Peyer's patch (tissue), 4 donors: ENCODE measurements at regions not wholly inside any gene's neighbourhood (a gene's known extent, or its start where the extent isn't known, plus 50 kb on each side); places are given as distances from the start of the nearest gene placed in this dataset.

Source experiments
- DNase-seq, 3 donors: peaks; one replicate each; pipeline ENCODE4 v3.0.0-alpha.2; 2017 to 2019
- H3K27ac ChIP-seq, 4 donors: fragments of 200-600 bp; sonication (generic); one replicate each; pipeline ENCODE4 v1.5.1; 2016 to 2019
- H3K27me3 ChIP-seq, 2 donors: fragments of 200-600 bp; sonication (generic); one replicate each; pipeline ENCODE4 v1.5.1; 2019
- H3K36me3 ChIP-seq, 3 donors: fragments of 200-600 bp; sonication (generic); one replicate each; pipeline ENCODE4 v1.5.1; 2016 to 2019
- H3K4me1 ChIP-seq, 4 donors: fragments of 200-600 bp; sonication (generic); one replicate each; pipeline ENCODE4 v1.5.1; 2016 to 2019
- H3K4me3 ChIP-seq, 4 donors: fragments of 200-600 bp; sonication (generic); 1 replicate in 3 of 4; 2 replicates in 1 of 4; pipeline ENCODE4 v1.5.1; 2016 to 2019; ENCODE audit warnings: mild to moderate bottlenecking in 1 of 4
- H3K9me3 ChIP-seq, 4 donors: fragments of 200-600 bp; sonication (generic); one replicate each; pipeline ENCODE4 v1.5.1; 2016 to 2019; ENCODE audit warnings: mild to moderate bottlenecking in 1 of 4
- CTCF ChIP-seq, 6 experiments: fragments of 450-650 bp in 4 of 6; fragments of 200-600 bp in 2 of 6; sonication (generic) in 1 of 6; IDR thresholded peaks; one replicate each; pipeline ENCODE4 v1.5.1; 2017 to 2019; ENCODE audit warnings: antibody characterized with exemption in 6 of 6, mild to moderate bottlenecking in 3 of 6, moderate library complexity in 1 of 6
- POLR2A ChIP-seq, 2 donors: fragments of 450-650 bp; IDR thresholded peaks; one replicate each; pipeline ENCODE4 v1.5.1; 2017; ENCODE audit warnings: antibody characterized with exemption in 2 of 2, mild to moderate bottlenecking in 2 of 2, moderate library complexity in 2 of 2

- Histone ChIP-seq H3K36me3 (no peaks in the 10 kb centered on the region), H3K4me1 (no peaks in the 10 kb centered on the region), H3K9me3 (no peaks in the 10 kb centered on the region), H3K4me3 (no peak overlapping the region), H3K27me3 (no peaks in the 10 kb centered on the region), H3K27ac (no peak overlapping the region)
- no peak for TF ChIP-seq POLR2A (IDR thresholded peaks at IDR 0.05)
- no peak for TF ChIP-seq CTCF (IDR thresholded peaks at IDR 0.05)
- DNase-seq, result no peak
Observed at GRCh38 chr7:119957335-119957734, 315.6 kb upstream of the KCND2 start.

- no peak for TF ChIP-seq CTCF (IDR thresholded peaks at IDR 0.05)
- TF ChIP-seq POLR2A (IDR thresholded peaks at IDR 0.05), result no peak
- no peaks in the 10 kb centered on the region for H3K27me3 ChIP-seq
- H3K4me3 ChIP-seq, result no peak overlapping the region
- no peaks in the 10 kb centered on the region for H3K36me3 ChIP-seq
- no peaks in the 10 kb centered on the region for H3K4me1 ChIP-seq
- no peak for DNase-seq
- no peak overlapping the region for H3K27ac ChIP-seq
- H3K9me3 ChIP-seq, result no peaks in the 10 kb centered on the region
Observed at GRCh38 chr7:119959811-119960210, 313.2 kb upstream of the KCND2 start.

GRCh38 chr7:119963654-119964053 lies 309.3 kb upstream of the KCND2 start:
- H3K4me1 ChIP-seq, result no peaks in the 10 kb centered on the region
- peaks cover 0 to 4% (median 0%) of the 10 kb centered on the region in 4 donors for H3K9me3 ChIP-seq
- TF ChIP-seq CTCF (IDR thresholded peaks at IDR 0.05) (no peak), POLR2A (IDR thresholded peaks at IDR 0.05) (no peak)
- H3K36me3 ChIP-seq, result no peaks in the 10 kb centered on the region
- no peak overlapping the region for H3K27ac ChIP-seq
- DNase-seq, result no peak
- H3K27me3 ChIP-seq, result no peaks in the 10 kb centered on the region
- no peak overlapping the region for H3K4me3 ChIP-seq

- no peaks in the 10 kb centered on the region for H3K36me3 ChIP-seq
- TF ChIP-seq CTCF (IDR thresholded peaks at IDR 0.05), result no peak
- no peak for TF ChIP-seq POLR2A (IDR thresholded peaks at IDR 0.05)
Observed at GRCh38 chr7:119964065-119964464, 308.9 kb upstream of the KCND2 start.

GRCh38 chr7:119964788-119965542 lies 308.0 kb upstream of the KCND2 start:
- H3K4me1 ChIP-seq, result no peaks in the 10 kb centered on the region
- TF ChIP-seq CTCF (IDR thresholded peaks at IDR 0.05), result no peak
- TF ChIP-seq POLR2A (IDR thresholded peaks at IDR 0.05), result no peak
- peaks cover 0 to 4% (median 0%) of the 10 kb centered on the region in 4 donors for H3K9me3 ChIP-seq
- no peaks in the 10 kb centered on the region for H3K36me3 ChIP-seq
- no peak overlapping the region for H3K27ac ChIP-seq
- DNase-seq, result no peak
- H3K4me3 ChIP-seq, result no peak overlapping the region
- no peaks in the 10 kb centered on the region for H3K27me3 ChIP-seq

More at GRCh38 chr7:119964065-119964464, 308.9 kb upstream of the KCND2 start:
- H3K4me1 ChIP-seq, result no peaks in the 10 kb centered on the region
- peaks cover 0 to 4% (median 0%) of the 10 kb centered on the region in 4 donors for H3K9me3 ChIP-seq
- no peak overlapping the region for H3K4me3 ChIP-seq
- no peak overlapping the region for H3K27ac ChIP-seq
- no peak for DNase-seq
- no peaks in the 10 kb centered on the region for H3K27me3 ChIP-seq
